H1 (cell line): ENCODE measurements at regions not wholly inside any gene's neighbourhood (a gene's known extent, or its start where the extent isn't known, plus 50 kb on each side); places are given as distances from the start of the nearest gene placed in this dataset.
A peak's percentile ranks its signal among the peaks of the same experiment; 100 is the strongest.

Experiments
- CTCF ChIA-PET: fragments of 300-600 bp; sonication (Branson Sonifier 250); formaldehyde crosslinking; loops from one replicate; lab custom pipeline; 2021; ENCODE audit not compliant: partially characterized antibody; lab: Charles Lee
- POLR2A ChIA-PET: fragments of 300-600 bp; sonication (Branson Sonifier 250); formaldehyde crosslinking; loops from one replicate; lab custom pipeline; 2021; ENCODE audit warnings: inconsistent platforms; ENCODE audit not compliant: partially characterized antibody; lab: Charles Lee
- DNase-seq, 2 experiments: peaks; one replicate each; pipeline versions ENCODE4 v3.0.0 to v3.0.0-alpha.2; 2010 to 2022; ENCODE audit warnings: low spot score in 2 of 2, low read depth in 1 of 2, mixed read lengths in 1 of 2
- FAIRE-seq: peaks from 2 replicates; lab custom pipeline; 2011; peaks lifted over from hg19 to GRCh38; lab: Jason Lieb, UNC
- H2AFZ ChIP-seq: 2 replicates; pipeline ENCODE4 v1.8.1; 2012; ENCODE audit warnings: low read length, inconsistent platforms
- H2AK5ac ChIP-seq: 2 replicates; pipeline ENCODE4 v1.6.1; 2013; ENCODE audit warnings: low read depth, low read length
- H2BK120ac ChIP-seq: replicated peaks from 2 replicates; pipeline ENCODE3; 2013; ENCODE audit warnings: low read depth, low read length, inconsistent platforms
- H2BK12ac ChIP-seq: 2 replicates; pipeline ENCODE4 v1.6.1; 2013; ENCODE audit warnings: low read depth, low read length
- H2BK15ac ChIP-seq: 2 replicates; pipeline ENCODE4 v1.6.1; 2013; ENCODE audit warnings: low read length
- H2BK20ac ChIP-seq: 2 replicates; pipeline ENCODE4 v1.6.1; 2013; ENCODE audit warnings: low read length
- H2BK5ac ChIP-seq: 2 replicates; pipeline ENCODE4 v1.6.1; 2013; ENCODE audit warnings: low read depth, low read length
- H3K14ac ChIP-seq: 2 replicates; pipeline ENCODE4 v1.6.1; 2013; ENCODE audit warnings: inconsistent platforms; ENCODE audit not compliant: insufficient read length
- H3K18ac ChIP-seq: 2 replicates; pipeline ENCODE4 v1.6.1; 2013; ENCODE audit warnings: low read length; ENCODE audit errors: extremely low read depth
- H3K23ac ChIP-seq: 2 replicates; pipeline ENCODE4 v1.6.1; 2013; ENCODE audit warnings: inconsistent platforms; ENCODE audit not compliant: insufficient read length
- H3K23me2 ChIP-seq: 2 replicates; pipeline ENCODE4 v1.6.1; 2013; ENCODE audit warnings: low read depth, low read length
- H3K27ac ChIP-seq: 2 replicates; pipeline ENCODE4 v1.6.1; 2011; ENCODE audit warnings: low read depth, low read length, inconsistent platforms
- H3K27me3 ChIP-seq, 4 experiments: replicated peaks in 1 of 4; 1 replicate in 1 of 4; 2 replicates in 3 of 4; pipeline versions ENCODE4 v1.6.1 to v1.8.1; 2011 to 2013; ENCODE audit warnings: low read length in 3 of 4, mild to moderate bottlenecking in 3 of 4, inconsistent platforms in 2 of 4, mixed read lengths in 2 of 4, moderate library complexity in 1 of 4; ENCODE audit not compliant: control insufficient read depth in 3 of 4, insufficient read depth in 3 of 4; ENCODE audit errors: extremely low read depth in 1 of 4
- H3K36me3 ChIP-seq, 4 experiments: 2 replicates each; pipeline versions ENCODE4 v1.6.1 to v1.8.1; 2011 to 2013; ENCODE audit warnings: mild to moderate bottlenecking in 4 of 4, low read length in 3 of 4, moderate library complexity in 2 of 4, control low read depth in 1 of 4, inconsistent platforms in 1 of 4; ENCODE audit not compliant: insufficient read depth in 4 of 4, control insufficient read depth in 2 of 4
- H3K4ac ChIP-seq: replicated peaks from 2 replicates; pipeline ENCODE3; 2013; ENCODE audit warnings: low read length, low read depth, mixed read lengths, inconsistent platforms; ENCODE audit not compliant: insufficient read length
- H3K4me1 ChIP-seq, 4 experiments: replicated peaks in 1 of 4; 1 replicate in 1 of 4; 2 replicates in 3 of 4; pipeline versions ENCODE4 v1.6.1 to v1.8.1; 2011 to 2013; ENCODE audit warnings: low read length in 3 of 4, inconsistent platforms in 2 of 4, mixed read lengths in 1 of 4; ENCODE audit not compliant: insufficient read depth in 4 of 4, control insufficient read depth in 3 of 4
- H3K4me2 ChIP-seq, 2 experiments: 2 replicates each; pipeline versions ENCODE4 v1.6.1 to v1.8.1; 2011 to 2013; ENCODE audit warnings: low read depth in 2 of 2, low read length in 2 of 2, control low read depth in 1 of 2, inconsistent platforms in 1 of 2, mild to moderate bottlenecking in 1 of 2; ENCODE audit not compliant: insufficient read depth in 1 of 2
- H3K4me3 ChIP-seq, 4 experiments: fragments of 200-600, 300-600 bp in 1 of 4; sonication (generic), shearing (Covaris generic), sonication (Bioruptor Twin) in 1 of 4; 2 replicates each; pipeline versions ENCODE4 v1.5.1 to v1.8.1; 2011 to 2016; ENCODE audit warnings: low read length in 4 of 4, low read depth in 3 of 4, control low read depth in 2 of 4, inconsistent platforms in 2 of 4, mild to moderate bottlenecking in 2 of 4, mixed read lengths in 1 of 4, moderate library complexity in 1 of 4; ENCODE audit not compliant: insufficient read depth in 2 of 4; ENCODE audit errors: extremely low read depth in 1 of 4
- H3K56ac ChIP-seq: replicated peaks from 2 replicates; pipeline ENCODE3; 2013; ENCODE audit warnings: low read depth, mild to moderate bottlenecking, mixed read lengths, low read length, inconsistent platforms; ENCODE audit not compliant: insufficient read length
- H3K79me1 ChIP-seq: 2 replicates; pipeline ENCODE4 v1.6.1; 2013; ENCODE audit warnings: low read depth, low read length, control low read depth
- H3K79me2 ChIP-seq, 2 experiments: 2 replicates each; pipeline versions ENCODE4 v1.6.1 to v1.8.1; 2012 to 2013; ENCODE audit warnings: low read length in 2 of 2, mild to moderate bottlenecking in 2 of 2, inconsistent platforms in 1 of 2; ENCODE audit not compliant: insufficient read depth in 2 of 2, control insufficient read depth in 1 of 2
- H3K9ac ChIP-seq, 4 experiments: replicated peaks in 1 of 4; 1 replicate in 1 of 4; 2 replicates in 3 of 4; pipeline versions ENCODE4 v1.6.1 to v1.8.1; 2011 to 2013; ENCODE audit warnings: low read depth in 3 of 4, low read length in 3 of 4, control low read depth in 2 of 4, mild to moderate bottlenecking in 2 of 4, moderate library complexity in 2 of 4, inconsistent platforms in 1 of 4; ENCODE audit errors: extremely low read depth in 1 of 4
- H3K9me3 ChIP-seq, 2 experiments: 2 replicates each; pipeline versions ENCODE4 v1.6.1 to v1.8.1; 2012 to 2013; ENCODE audit warnings: mild to moderate bottlenecking in 2 of 2, moderate library complexity in 2 of 2, control low read depth in 1 of 2, inconsistent platforms in 1 of 2, low read depth in 1 of 2, low read length in 1 of 2, mixed read lengths in 1 of 2; ENCODE audit not compliant: insufficient read depth in 2 of 2
- H4K20me1 ChIP-seq, 2 experiments: replicated peaks in 1 of 2; 2 replicates each; pipeline versions ENCODE3 to v1.8.1; 2011 to 2013; ENCODE audit warnings: inconsistent platforms in 2 of 2, low read length in 2 of 2, mild to moderate bottlenecking in 1 of 2; ENCODE audit not compliant: insufficient read depth in 2 of 2, control insufficient read depth in 1 of 2
- H4K5ac ChIP-seq: 2 replicates; pipeline ENCODE4 v1.6.1; 2013; ENCODE audit warnings: low read length, low read depth, mixed read lengths, inconsistent platforms; ENCODE audit not compliant: insufficient read length
- H4K8ac ChIP-seq: 2 replicates; pipeline ENCODE4 v1.8.0; 2013; ENCODE audit warnings: mild to moderate bottlenecking, moderate library complexity, low read length, inconsistent platforms; ENCODE audit not compliant: insufficient read depth; ENCODE audit errors: extremely low read depth
- H4K91ac ChIP-seq: replicated peaks from 2 replicates; pipeline ENCODE3; 2013; ENCODE audit warnings: low read length, mixed read lengths, inconsistent platforms; ENCODE audit not compliant: insufficient read length
- HDAC6 ChIP-seq: IDR thresholded peaks from one replicate; pipeline ENCODE4 v1.7.1; 2012; ENCODE audit warnings: low read depth, mild to moderate bottlenecking, inconsistent platforms, low read length, moderate library complexity
- RBBP5 ChIP-seq: IDR thresholded peaks from 2 replicates; pipeline ENCODE4 v1.7.1; 2012; ENCODE audit warnings: low read depth, mild to moderate bottlenecking, inconsistent platforms, low read length, moderate library complexity, borderline replicate concordance
- RNF2 ChIP-seq: fragments of 200-900, 300-1000 bp; sonication (generic); IDR thresholded peaks from 2 replicates; pipeline ENCODE4 v1.7.1; 2016; ENCODE audit warnings: borderline replicate concordance, low read depth, mild to moderate bottlenecking, antibody characterized with exemption, low read length; ENCODE audit not compliant: poor library complexity, severe bottlenecking; ENCODE audit errors: missing control alignments
- SIRT6 ChIP-seq: IDR thresholded peaks from one replicate; pipeline ENCODE4 v1.7.1; 2012; ENCODE audit warnings: low read length, inconsistent platforms
- SP4 ChIP-seq: IDR thresholded peaks from 2 replicates; pipeline ENCODE4 v1.6.1; 2012; ENCODE audit warnings: low read length, inconsistent platforms
- TEAD4 ChIP-seq: IDR thresholded peaks from 2 replicates; pipeline ENCODE4 v1.6.1; 2012; ENCODE audit warnings: low read depth, low read length, inconsistent platforms, mixed read lengths
- ZNF274 ChIP-seq: IDR thresholded peaks from 2 replicates; pipeline ENCODE4 v1.7.0; 2012; ENCODE audit warnings: low read length, borderline replicate concordance; ENCODE audit errors: extremely low read depth
- WGBS, 2 experiments: shearing (Covaris generic) in 1 of 2; methylation state at CpG; one replicate each; pipeline versions ENCODE4 v1.1.6 to v1.1.7; 2013 to 2015; ENCODE audit warnings: low lambda C conversion rate in 2 of 2, mixed read lengths in 2 of 2, inconsistent platforms in 1 of 2, low coverage in 1 of 2, missing lambda C conversion rate in 1 of 2; ENCODE audit not compliant: insufficient replicate concordance in 2 of 2, insufficient coverage in 1 of 2, insufficient read length in 1 of 2; ENCODE audit errors: extremely low coverage in 1 of 2, missing lambda C conversion rate in 1 of 2; 5-methylcytosine and 5-hydroxymethylcytosine counted together
- TF ChIP-seq, protein P1 (sequence below): IDR thresholded peaks from 2 replicates; pipeline ENCODE4 v1.6.1; 2012; ENCODE audit warnings: inconsistent platforms

DNA sequence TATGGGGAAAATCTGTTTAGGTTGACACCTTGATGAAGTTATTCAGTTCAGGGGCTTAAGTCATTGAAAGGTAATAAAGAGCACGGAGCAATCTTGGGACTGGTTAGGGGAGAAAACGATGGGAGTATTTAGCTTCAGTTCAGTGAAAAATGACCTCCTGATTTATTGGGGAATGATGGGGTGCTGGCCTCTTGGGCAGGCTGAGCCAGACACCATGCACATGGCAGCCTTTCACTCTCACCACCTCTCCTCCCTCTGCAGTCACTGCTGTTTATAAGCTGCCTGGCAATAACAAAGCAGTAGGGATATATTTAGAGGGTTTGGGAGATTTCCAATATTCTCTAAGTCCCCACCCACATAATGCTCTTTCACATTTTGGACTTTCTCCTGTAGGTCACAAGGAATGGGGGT, 140.5 kb upstream of the HS3ST2 start:
- no peak overlapping the region for H3K4me3 ChIP-seq
- no peak overlapping the region for H3K14ac ChIP-seq
- H3K23me2 ChIP-seq = no peaks in the 10 kb centered on the region
- H3K18ac ChIP-seq = no peak overlapping the region
- H3K27ac ChIP-seq = no peak overlapping the region
- no peak overlapping the region for H2BK12ac ChIP-seq
- no peak overlapping the region for H4K5ac ChIP-seq
- no peak overlapping the region for H4K8ac ChIP-seq
- no peaks in the 10 kb centered on the region for H4K20me1 ChIP-seq
- H3K79me1 ChIP-seq = no peaks in the 10 kb centered on the region
- ChIA-PET CTCF (interaction anchor here (0.6 to 0.7 kb wide), 2 partner anchors 12 to 39 kb away, joined by 3 to 4 read pairs; no protein-coding TSS in a partner anchor), POLR2A (interaction anchor here (0.6 to 0.7 kb wide), 2 partner anchors 15 to 1118 kb away, joined by 3 to 4 read pairs; no protein-coding TSS in a partner anchor)
- TF ChIP-seq, protein P1, sequence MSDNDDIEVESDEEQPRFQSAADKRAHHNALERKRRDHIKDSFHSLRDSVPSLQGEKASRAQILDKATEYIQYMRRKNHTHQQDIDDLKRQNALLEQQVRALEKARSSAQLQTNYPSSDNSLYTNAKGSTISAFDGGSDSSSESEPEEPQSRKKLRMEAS = no peak
- no peak for TF ChIP-seq RNF2
- TF ChIP-seq SIRT6 = no peak
- TF ChIP-seq ZNF274 = no peak
- no peak for TF ChIP-seq TEAD4
- TF ChIP-seq SP4 = no peak
- TF ChIP-seq RBBP5 = no peak
- TF ChIP-seq HDAC6 = no peak
- no peak overlapping the region for H2BK120ac ChIP-seq
- no peak for FAIRE-seq
- H3K4me2 ChIP-seq = no peak overlapping the region
- 89% methylated on average over 2 of the region's 2 CpGs; no CpG with 5 or more reads in 1 of the 2 experiments for WGBS, 2 experiments
- peaks cover 0 to 6% (median 1%) of the 10 kb centered on the region in 4 experiments; a peak in 2 of 7 replicates for H3K4me1 ChIP-seq
- 0 out of 7 replicates have a peak, but pooled peaks cover 0 to 2% (median 0%) of the 10 kb centered on the region in 4 experiments for H3K27me3 ChIP-seq
- H3K23ac ChIP-seq = no peak overlapping the region
- no peaks in the 10 kb centered on the region for H3K36me3 ChIP-seq
- H3K79me2 ChIP-seq = no peaks in the 10 kb centered on the region
- no peak overlapping the region for H3K4ac ChIP-seq
- H2AFZ ChIP-seq = no peak overlapping the region
- no peak overlapping the region for H2BK20ac ChIP-seq
- H4K91ac ChIP-seq = no peak overlapping the region
- H2BK15ac ChIP-seq = no peak overlapping the region
- peaks cover 0 to 4% of the 10 kb centered on the region in 2 experiments; a peak in 1 of 4 replicates for H3K9me3 ChIP-seq
- peak in 1 of 2 experiments; percentile 23 for DNase-seq
- no peak overlapping the region for H3K9ac ChIP-seq
- no peak overlapping the region for H2AK5ac ChIP-seq
- no peak overlapping the region for H2BK5ac ChIP-seq
- H3K56ac ChIP-seq = no peak overlapping the region
